ENCODE measurements at regions not wholly inside any gene's neighbourhood (a gene's known extent, or its start where the extent isn't known, plus 50 kb on each side); places are given as distances from the start of the nearest gene placed in this dataset.

GRCh38 chr7:24127930-24128329 is 156.1 kb upstream of the NPY start:
- H3K36me3 ChIP-seq (replicated peaks), result no peaks in the 10 kb centered on the region
- peaks cover 5% of the 10 kb centered on the region for H3K4me1 ChIP-seq
- no peaks in the 10 kb centered on the region for H3K9me3 ChIP-seq
- H3K4me3 ChIP-seq, result no peak overlapping the region
- no peak for DNase-seq (ENCODE audit: low spot score in 2 of 2)
- H3K27me3 ChIP-seq (ENCODE audit: low read depth), result peaks cover 11% of the 10 kb centered on the region; the same call in 1 of the 2 replicates
- in situ Hi-C loops (cut with MboI; ENCODE audit: low sequenced_read_pairs), result no loop called here

- no peak for DNase-seq (ENCODE audit: low spot score in 2 of 2)
- in situ Hi-C loops (cut with MboI; ENCODE audit: low sequenced_read_pairs), result no loop called here
- H3K27me3 ChIP-seq (ENCODE audit: low read depth), result peaks cover 6% of the 10 kb centered on the region; the same call in 1 of the 2 replicates
- H3K4me3 ChIP-seq, result no peak overlapping the region
- no peaks in the 10 kb centered on the region for H3K4me1 ChIP-seq
- no peaks in the 10 kb centered on the region for H3K9me3 ChIP-seq
- H3K36me3 ChIP-seq (replicated peaks), result no peaks in the 10 kb centered on the region
Measured at GRCh38 chr7:24129597-24129996, 154.4 kb upstream of the NPY start.

- Histone ChIP-seq H3K36me3 (replicated peaks) (no peaks in the 10 kb centered on the region), H3K4me3 (no peak overlapping the region), H3K27me3 (ENCODE audit: low read depth) (peaks cover 4% of the 10 kb centered on the region; the same call in 1 of the 2 replicates), H3K9me3 (no peaks in the 10 kb centered on the region), H3K4me1 (no peaks in the 10 kb centered on the region)
- no peak for DNase-seq (ENCODE audit: low spot score in 2 of 2)
- in situ Hi-C loops (cut with MboI; ENCODE audit: low sequenced_read_pairs), result no loop called here
Measured at GRCh38 chr7:24130631-24131030, 153.4 kb upstream of the NPY start.

- Histone ChIP-seq H3K4me3 (no peak overlapping the region), H3K27me3 (ENCODE audit: low read depth) (no peaks in the 10 kb centered on the region), H3K4me1 (no peaks in the 10 kb centered on the region), H3K36me3 (replicated peaks) (no peaks in the 10 kb centered on the region), H3K9me3 (no peaks in the 10 kb centered on the region)
- DNase-seq (ENCODE audit: low spot score in 2 of 2), result no peak
- in situ Hi-C loops (cut with MboI; ENCODE audit: low sequenced_read_pairs), result no loop called here
Measured at GRCh38 chr7:24133691-24134090, 150.3 kb upstream of the NPY start.

- Histone ChIP-seq H3K9me3 (no peaks in the 10 kb centered on the region), H3K4me3 (no peak overlapping the region), H3K27me3 (ENCODE audit: low read depth) (no peaks in the 10 kb centered on the region), H3K36me3 (replicated peaks) (no peaks in the 10 kb centered on the region), H3K4me1 (no peaks in the 10 kb centered on the region)
- no peak for DNase-seq (ENCODE audit: low spot score in 2 of 2)
- in situ Hi-C loops (cut with MboI; ENCODE audit: low sequenced_read_pairs), result no loop called here
Measured at GRCh38 chr7:24134535-24134934, 149.5 kb upstream of the NPY start.

- in situ Hi-C loops (cut with MboI; ENCODE audit: low sequenced_read_pairs), result no loop called here
- H3K4me3 ChIP-seq, result no peak overlapping the region
- DNase-seq (ENCODE audit: low spot score in 2 of 2), result no peak
Measured at GRCh38 chr7:24135003-24135817, 148.8 kb upstream of the NPY start.

GRCh38 chr7:24137338-24137737 is 146.7 kb upstream of the NPY start:
- in situ Hi-C loops (cut with MboI; ENCODE audit: low sequenced_read_pairs), result no loop called here
- H3K4me1 ChIP-seq, result no peaks in the 10 kb centered on the region

More at GRCh38 chr7:24135003-24135817, 148.8 kb upstream of the NPY start:
- no peaks in the 10 kb centered on the region for H3K36me3 ChIP-seq (replicated peaks)
- H3K27me3 ChIP-seq (ENCODE audit: low read depth), result no peaks in the 10 kb centered on the region
- no peaks in the 10 kb centered on the region for H3K9me3 ChIP-seq
- no peaks in the 10 kb centered on the region for H3K4me1 ChIP-seq

GRCh38 chr7:24138343-24138742 is 145.6 kb upstream of the NPY start:
- no peaks in the 10 kb centered on the region for H3K9me3 ChIP-seq
- H3K4me1 ChIP-seq, result no peaks in the 10 kb centered on the region
- no peak for DNase-seq (ENCODE audit: low spot score in 2 of 2)
- in situ Hi-C loops (cut with MboI; ENCODE audit: low sequenced_read_pairs), result no loop called here
- no peaks in the 10 kb centered on the region for H3K27me3 ChIP-seq (ENCODE audit: low read depth)
- no peak overlapping the region for H3K4me3 ChIP-seq
- no peaks in the 10 kb centered on the region for H3K36me3 ChIP-seq (replicated peaks)

More at GRCh38 chr7:24137338-24137737, 146.7 kb upstream of the NPY start:
- no peaks in the 10 kb centered on the region for H3K36me3 ChIP-seq (replicated peaks)
- no peak for DNase-seq (ENCODE audit: low spot score in 2 of 2)
- no peaks in the 10 kb centered on the region for H3K27me3 ChIP-seq (ENCODE audit: low read depth)
- H3K4me3 ChIP-seq, result no peak overlapping the region
- H3K9me3 ChIP-seq, result no peaks in the 10 kb centered on the region

GRCh38 chr7:24140001-24140400 is 144.0 kb upstream of the NPY start:
- H3K36me3 ChIP-seq (replicated peaks), result no peaks in the 10 kb centered on the region
- no peaks in the 10 kb centered on the region for H3K4me1 ChIP-seq
- no peaks in the 10 kb centered on the region; the same call in 1 of the 2 replicates for H3K27me3 ChIP-seq (ENCODE audit: low read depth)
- in situ Hi-C loops (cut with MboI; ENCODE audit: low sequenced_read_pairs), result no loop called here
- no peak for DNase-seq (ENCODE audit: low spot score in 2 of 2)
- no peaks in the 10 kb centered on the region for H3K9me3 ChIP-seq
- no peak overlapping the region for H3K4me3 ChIP-seq

GRCh38 chr7:24141874-24142509 is 142.0 kb upstream of the NPY start:
- no peaks in the 10 kb centered on the region for H3K36me3 ChIP-seq (replicated peaks)
- in situ Hi-C loops (cut with MboI; ENCODE audit: low sequenced_read_pairs), result no loop called here
- no peak for DNase-seq (ENCODE audit: low spot score in 2 of 2)
- no peaks in the 10 kb centered on the region; the same call in 1 of the 2 replicates for H3K27me3 ChIP-seq (ENCODE audit: low read depth)
- no peaks in the 10 kb centered on the region for H3K4me1 ChIP-seq
- H3K4me3 ChIP-seq, result no peak overlapping the region
- H3K9me3 ChIP-seq, result no peaks in the 10 kb centered on the region

GRCh38 chr7:24143547-24143946 is 140.4 kb upstream of the NPY start:
- no peak overlapping the region for H3K4me3 ChIP-seq
- H3K4me1 ChIP-seq, result peaks cover 11% of the 10 kb centered on the region
- in situ Hi-C loops (cut with MboI; ENCODE audit: low sequenced_read_pairs), result no loop called here
- H3K9me3 ChIP-seq, result no peaks in the 10 kb centered on the region
- H3K27me3 ChIP-seq (ENCODE audit: low read depth), result no peaks in the 10 kb centered on the region; the same call in 1 of the 2 replicates
- H3K36me3 ChIP-seq (replicated peaks), result no peaks in the 10 kb centered on the region
- DNase-seq (ENCODE audit: low spot score in 2 of 2), result no peak

GRCh38 chr7:24151944-24152343 is 132.0 kb upstream of the NPY start:
- no peak overlapping the region for H3K4me3 ChIP-seq
- in situ Hi-C loops (cut with MboI; ENCODE audit: low sequenced_read_pairs), result no loop called here
- H3K27me3 ChIP-seq (ENCODE audit: low read depth), result no peaks in the 10 kb centered on the region
- H3K9me3 ChIP-seq, result no peaks in the 10 kb centered on the region; the same call in 1 of the 2 replicates
- no peaks in the 10 kb centered on the region for H3K36me3 ChIP-seq (replicated peaks)
- no peak for DNase-seq (ENCODE audit: low spot score in 2 of 2)
- H3K4me1 ChIP-seq, result peaks cover 11% of the 10 kb centered on the region

- Histone ChIP-seq H3K4me1 (peaks cover 9% of the 10 kb centered on the region), H3K4me3 (no peak overlapping the region), H3K36me3 (replicated peaks) (no peaks in the 10 kb centered on the region), H3K27me3 (ENCODE audit: low read depth) (no peaks in the 10 kb centered on the region), H3K9me3 (no peaks in the 10 kb centered on the region; the same call in 1 of the 2 replicates)
- in situ Hi-C loops (cut with MboI; ENCODE audit: low sequenced_read_pairs), result no loop called here
- no peak for DNase-seq (ENCODE audit: low spot score in 2 of 2)
Measured at GRCh38 chr7:24152356-24152755, 131.6 kb upstream of the NPY start.

GRCh38 chr7:24152877-24153472 is 131.0 kb upstream of the NPY start:
- no peaks in the 10 kb centered on the region; the same call in 1 of the 2 replicates for H3K9me3 ChIP-seq
- H3K4me1 ChIP-seq, result peaks cover 3% of the 10 kb centered on the region
- no peak overlapping the region for H3K4me3 ChIP-seq
- no peaks in the 10 kb centered on the region for H3K27me3 ChIP-seq (ENCODE audit: low read depth)
- DNase-seq (ENCODE audit: low spot score in 2 of 2), result no peak
- in situ Hi-C loops (cut with MboI; ENCODE audit: low sequenced_read_pairs), result no loop called here
- H3K36me3 ChIP-seq (replicated peaks), result no peaks in the 10 kb centered on the region
